HuH-7 (cell line): ENCODE measurements at regions not wholly inside any gene's neighbourhood (a gene's known extent, or its start where the extent isn't known, plus 50 kb on each side); places are given as distances from the start of the nearest gene placed in this dataset.
"Not testable (repeated sequence)": the region's sequence is repeated elsewhere in the genome, so short reads cannot be mapped to it uniquely, and the experiment has no call there.

ENCODE experiments used
- DNase-seq: peaks from one replicate; pipeline ENCODE4 v3.0.0; 2011; ENCODE audit warnings: low spot score

- no peak for DNase-seq
Observed at GRCh38 chr2:128414946-128415778, 96.5 kb upstream of the HS6ST1 start.

- DNase-seq = no peak
Observed at GRCh38 chr2:128415779-128416061, 97.1 kb upstream of the HS6ST1 start.

- no peak for DNase-seq
Observed at GRCh38 chr2:128416109-128416785, 97.6 kb upstream of the HS6ST1 start.

- no peak for DNase-seq
Observed at GRCh38 chr2:128416806-128417205, 98.1 kb upstream of the HS6ST1 start.

- DNase-seq = not testable (repeated sequence)
Observed at GRCh38 chr2:128417264-128417663, 98.6 kb upstream of the HS6ST1 start.

GRCh38 chr2:128420131-128420530 lies 101.5 kb upstream of the HS6ST1 start:
- DNase-seq = no peak

- DNase-seq = no peak
Observed at GRCh38 chr2:128420776-128421175, 102.1 kb upstream of the HS6ST1 start.

GRCh38 chr2:128421286-128421685 lies 102.6 kb upstream of the HS6ST1 start:
- DNase-seq = no peak

- DNase-seq = no peak
Observed at GRCh38 chr2:128421861-128422311, 103.2 kb upstream of the HS6ST1 start.

- DNase-seq = no peak
Observed at GRCh38 chr2:128422571-128422970, 103.9 kb upstream of the HS6ST1 start.

GRCh38 chr2:128423788-128424165 lies 105.1 kb upstream of the HS6ST1 start:
- no peak for DNase-seq

- no peak for DNase-seq
Observed at GRCh38 chr2:128424406-128425171, 105.9 kb upstream of the HS6ST1 start.

- DNase-seq = no peak
Observed at GRCh38 chr2:128425216-128425615, 106.5 kb upstream of the HS6ST1 start.

- DNase-seq = no peak
Observed at GRCh38 chr2:128425731-128426620, 107.3 kb upstream of the HS6ST1 start.

- no peak for DNase-seq
Observed at GRCh38 chr2:128427413-128427755, 108.7 kb upstream of the HS6ST1 start.

GRCh38 chr2:128428415-128428814 lies 109.7 kb upstream of the HS6ST1 start:
- DNase-seq = no peak

- no peak for DNase-seq
Observed at GRCh38 chr2:128432423-128432822, 113.8 kb upstream of the HS6ST1 start.

GRCh38 chr2:128433911-128434550 lies 115.4 kb upstream of the HS6ST1 start:
- DNase-seq = no peak

- DNase-seq = no peak
Observed at GRCh38 chr2:128435576-128436478, 117.2 kb upstream of the HS6ST1 start.

GRCh38 chr2:128436479-128437203 lies 118.0 kb upstream of the HS6ST1 start:
- no peak for DNase-seq
